ENCODE measurements at regions not wholly inside any gene's neighbourhood (a gene's known extent, or its start where the extent isn't known, plus 50 kb on each side); places are given as distances from the start of the nearest gene placed in this dataset.

DNA sequence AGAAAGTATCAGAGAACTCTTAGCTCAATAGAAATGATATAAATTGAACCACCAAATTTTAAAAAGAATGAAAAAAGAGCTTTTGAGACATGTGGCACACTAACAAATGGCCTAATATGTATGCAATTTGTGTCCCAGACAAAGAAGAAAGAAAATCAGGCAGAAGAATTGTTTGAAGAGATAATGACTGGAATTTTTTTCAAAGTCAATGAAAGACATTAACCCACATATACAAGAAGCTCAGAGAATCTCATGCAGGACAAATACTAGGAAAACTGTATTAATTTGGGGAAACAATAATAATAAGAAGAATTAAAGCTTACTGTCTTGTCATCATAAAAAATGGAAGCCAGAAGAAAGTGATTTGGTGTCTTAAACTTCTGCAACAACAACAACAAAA, 304.1 kb upstream of the RND3 start:
- Histone ChIP-seq H3K9ac (ENCODE audit: extremely low read depth, insufficient read length, low read length) (no peak overlapping the region), H2BK5ac (ENCODE audit: insufficient read length, low read length) (no peak overlapping the region), H3K4me2 (ENCODE audit: insufficient read depth, insufficient read length, low read length) (no peak overlapping the region), H3K23ac (ENCODE audit: insufficient read length, low read depth, low read length) (no peak overlapping the region), H3K4ac (ENCODE audit: low read depth, low read length) (no peak overlapping the region), H3K79me1 (ENCODE audit: insufficient read depth, low read depth, low read length, poor library complexity, severe bottlenecking) (no peaks in the 10 kb centered on the region), H2AFZ (ENCODE audit: low read length) (no peak overlapping the region), H3K14ac (ENCODE audit: insufficient read depth, low read length) (no peak overlapping the region), H4K8ac (replicated peaks; ENCODE audit: insufficient read length, low read depth, low read length) (no peak overlapping the region), H3K9me3 (ENCODE audit: control insufficient read depth, low read depth, low read length) (no peaks in the 10 kb centered on the region), H2BK12ac (ENCODE audit: insufficient read length, low read depth, low read length) (no peak overlapping the region), H2BK15ac (ENCODE audit: low read depth, low read length) (no peak overlapping the region), H2BK120ac (ENCODE audit: low read depth, low read length, poor library complexity, severe bottlenecking) (no peak overlapping the region), H4K91ac (ENCODE audit: insufficient read length, low read depth, low read length) (no peak overlapping the region), H4K20me1 (ENCODE audit: control insufficient read depth, insufficient read depth, insufficient read length) (no peaks in the 10 kb centered on the region), H3K27me3 (ENCODE audit: insufficient read depth, low read length) (no peaks in the 10 kb centered on the region), H3K18ac (ENCODE audit: insufficient read length, low read depth, low read length) (no peak overlapping the region), H3K56ac (ENCODE audit: insufficient read length, low read depth, low read length) (no peak overlapping the region), H2AK5ac (ENCODE audit: insufficient read length, low read length) (no peak overlapping the region), H3K27ac (ENCODE audit: insufficient read length, low read depth, low read length) (no peak overlapping the region), H3T11ph (ENCODE audit: low read length) (no peak overlapping the region), H4K5ac (ENCODE audit: insufficient read length, low read depth, low read length) (no peak overlapping the region), H3K4me1 (ENCODE audit: insufficient read depth, low read length) (no peaks in the 10 kb centered on the region), H3K23me2 (ENCODE audit: insufficient read length, low read depth, low read length, poor library complexity, severe bottlenecking) (no peaks in the 10 kb centered on the region), H2BK20ac (ENCODE audit: low read depth, low read length, poor library complexity, severe bottlenecking) (no peak overlapping the region), H3K79me2 (ENCODE audit: insufficient read depth, low read length) (no peaks in the 10 kb centered on the region)
- peaks cover 17 to 29% of the 10 kb centered on the region in 2 experiments; a peak in 4 of 5 replicates for H3K9me3 Mint-ChIP-seq
- H3K4me1 Mint-ChIP-seq, result no peaks in the 10 kb centered on the region
- no peaks in the 10 kb centered on the region for H3K27me3 Mint-ChIP-seq (ENCODE audit: low read depth)
- no peak overlapping the region for H3K27ac Mint-ChIP-seq
- DNase-seq, result no peak
- peaks cover 11 to 27% (median 22%) of the 10 kb centered on the region in 3 experiments for H3K36me3 Mint-ChIP-seq (ENCODE audit: insufficient read depth in 1 of 3, low read depth in 3 of 3)
- TF ChIP-seq, protein P1, sequence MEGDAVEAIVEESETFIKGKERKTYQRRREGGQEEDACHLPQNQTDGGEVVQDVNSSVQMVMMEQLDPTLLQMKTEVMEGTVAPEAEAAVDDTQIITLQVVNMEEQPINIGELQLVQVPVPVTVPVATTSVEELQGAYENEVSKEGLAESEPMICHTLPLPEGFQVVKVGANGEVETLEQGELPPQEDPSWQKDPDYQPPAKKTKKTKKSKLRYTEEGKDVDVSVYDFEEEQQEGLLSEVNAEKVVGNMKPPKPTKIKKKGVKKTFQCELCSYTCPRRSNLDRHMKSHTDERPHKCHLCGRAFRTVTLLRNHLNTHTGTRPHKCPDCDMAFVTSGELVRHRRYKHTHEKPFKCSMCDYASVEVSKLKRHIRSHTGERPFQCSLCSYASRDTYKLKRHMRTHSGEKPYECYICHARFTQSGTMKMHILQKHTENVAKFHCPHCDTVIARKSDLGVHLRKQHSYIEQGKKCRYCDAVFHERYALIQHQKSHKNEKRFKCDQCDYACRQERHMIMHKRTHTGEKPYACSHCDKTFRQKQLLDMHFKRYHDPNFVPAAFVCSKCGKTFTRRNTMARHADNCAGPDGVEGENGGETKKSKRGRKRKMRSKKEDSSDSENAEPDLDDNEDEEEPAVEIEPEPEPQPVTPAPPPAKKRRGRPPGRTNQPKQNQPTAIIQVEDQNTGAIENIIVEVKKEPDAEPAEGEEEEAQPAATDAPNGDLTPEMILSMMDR (conservative IDR thresholded peaks at IDR 0.05), result no peak
- no peak overlapping the region for H3K4me3 Mint-ChIP-seq

All from H9 (cell line).